ENCODE measurements at regions not wholly inside any gene's neighbourhood (a gene's known extent, or its start where the extent isn't known, plus 50 kb on each side); places are given as distances from the start of the nearest gene placed in this dataset.

- TF ChIP-seq EZH2phosphoT487 (IDR thresholded peaks at IDR 0.05; ENCODE audit: insufficient read depth, low read depth) (no peak), EZH2 (IDR thresholded peaks at IDR 0.05; ENCODE audit: insufficient read depth, poor library complexity, severe bottlenecking) (no peak)
Measured at GRCh38 chr7:156305351-156305750, 335.2 kb upstream of the RNF32 start.

Data from GM23248 (cell line).